Spleen (tissue), 11 donors: ENCODE measurements at regions not wholly inside any gene's neighbourhood (a gene's known extent, or its start where the extent isn't known, plus 50 kb on each side); places are given as distances from the start of the nearest gene placed in this dataset.

ENCODE experiments used
- DNase-seq: peaks from one replicate; pipeline ENCODE4 v3.0.0-alpha.2; 2020
- H3K27ac ChIP-seq, 8 donors: fragments of 200-600 bp; sonication (generic) in 7 of 8; 1 replicate in 4 of 8; 2 replicates in 4 of 8; pipeline versions ENCODE4 v1.5.0 to v1.8.0; 2016 to 2021; ENCODE audit warnings: inconsistent platforms in 4 of 8, mild to moderate bottlenecking in 4 of 8, moderate library complexity in 1 of 8
- H3K27me3 ChIP-seq, 7 donors: fragments of 200-600 bp; sonication (generic) in 6 of 7; replicated peaks in 1 of 7; 1 replicate in 4 of 7; 2 replicates in 3 of 7; pipeline versions ENCODE4 v1.5.0 to v1.8.0; 2016 to 2021; ENCODE audit warnings: inconsistent platforms in 3 of 7, mild to moderate bottlenecking in 1 of 7
- H3K36me3 ChIP-seq, 6 donors: fragments of 200-600 bp; sonication (generic) in 5 of 6; 1 replicate in 4 of 6; 2 replicates in 2 of 6; pipeline versions ENCODE4 v1.5.0 to v1.8.0; 2016 to 2021; ENCODE audit warnings: inconsistent platforms in 2 of 6
- H3K4me1 ChIP-seq, 6 donors: fragments of 200-600 bp; sonication (generic) in 5 of 6; 1 replicate in 3 of 6; 2 replicates in 3 of 6; pipeline versions ENCODE4 v1.5.0 to v1.8.0; 2016 to 2021; ENCODE audit warnings: inconsistent platforms in 3 of 6
- H3K4me3 ChIP-seq, 8 donors: fragments of 200-600 bp; sonication (generic) in 7 of 8; 1 replicate in 4 of 8; 2 replicates in 4 of 8; pipeline versions ENCODE4 v1.5.0 to v1.8.0; 2016 to 2021; ENCODE audit warnings: inconsistent platforms in 4 of 8, mild to moderate bottlenecking in 4 of 8, moderate library complexity in 2 of 8
- H3K9me3 ChIP-seq, 8 donors: fragments of 200-600 bp; sonication (generic) in 7 of 8; 1 replicate in 4 of 8; 2 replicates in 4 of 8; pipeline versions ENCODE4 v1.5.0 to v1.8.0; 2016 to 2021; ENCODE audit warnings: inconsistent platforms in 4 of 8
- CTCF ChIP-seq, 11 experiments: fragments of 200-600 bp in 7 of 11; fragments of 450-650 bp in 4 of 11; sonication (generic) in 4 of 11; IDR thresholded peaks in 8 of 11; conservative IDR thresholded peaks in 3 of 11; 1 replicate in 7 of 11; 2 replicates in 4 of 11; pipeline versions ENCODE4 v1.4.0 to v1.8.0; 2016 to 2021; ENCODE audit warnings: antibody characterized with exemption in 11 of 11, inconsistent platforms in 4 of 11, mild to moderate bottlenecking in 1 of 11
- POLR2A ChIP-seq, 3 donors: fragments of 450-650 bp; IDR thresholded peaks; one replicate each; pipeline ENCODE4 v1.5.1; 2017; ENCODE audit warnings: antibody characterized with exemption in 3 of 3, mild to moderate bottlenecking in 1 of 3
- POLR2AphosphoS5 ChIP-seq, 3 donors: sonication (generic); formaldehyde crosslinking; IDR thresholded peaks; one replicate each; pipeline ENCODE4 v1.5.1; 2017; ENCODE audit warnings: antibody characterized with exemption in 3 of 3
- WGBS, 5 donors: extraction: QIAGEN DNeasy Blood & Tissue Kit in 3 of 5; methylation state at CpG; one replicate each; pipeline versions ENCODE4 v1.1.5 to v1.1.7; 2013 to 2018; 5-methylcytosine and 5-hydroxymethylcytosine counted together
- intact Hi-C: fragments of 100-400 bp; cut with DNase I; formaldehyde crosslinking; loops from one replicate; pipeline ENCODE4 v1.15.0; 2023; ENCODE audit warnings: low total_unique reads
- donor health status: healthy with polysubstance abuse.
- donor health status: DM: no; HTN: no; CAD: no; lungs with moderate emphysema.
- donor health status: DM: no; HTN: no; CAD: no.
- donor health status: Bipolar disorder and iron deficiency.
- donor health status: healthy.
- donor health status: DM: no; HTN: no; CAD: no.
- donor health status: DM: yes; HTN: yes; CAD: no.

DNA sequence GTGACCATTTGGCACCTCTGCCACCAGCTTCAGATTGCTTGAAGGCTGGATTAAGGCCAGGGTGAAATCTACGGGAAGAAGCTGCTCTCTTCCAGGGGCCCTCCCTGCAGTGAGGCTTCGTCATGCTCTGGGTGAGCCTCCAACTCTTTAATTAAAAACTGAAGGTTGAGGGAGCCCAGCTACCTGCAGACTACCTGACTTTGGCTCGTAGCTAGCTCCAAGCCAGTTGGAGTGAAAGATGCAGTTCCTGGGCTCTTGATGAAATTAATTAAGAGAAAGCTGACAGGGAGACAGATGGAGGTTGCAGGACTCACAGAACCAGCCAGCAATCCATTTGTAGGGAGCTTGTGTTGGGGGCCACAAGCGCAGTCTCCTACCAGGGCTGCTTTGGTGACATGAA, 168.5 kb upstream of the SFSWAP start:
- 70 to 94% (median 88%) methylated on average over 4 of the region's 4 CpGs for WGBS, 5 donors
- peaks cover 0 to 32% (median 0%) of the 10 kb centered on the region in 7 donors for H3K27me3 ChIP-seq
- no peak overlapping the region for H3K4me3 ChIP-seq
- H3K9me3 ChIP-seq, result no peaks in the 10 kb centered on the region
- intact Hi-C loops, result no loop called here
- DNase-seq, result no peak
- no peak overlapping the region for H3K27ac ChIP-seq
- peaks cover 0 to 9% (median 4%) of the 10 kb centered on the region in 6 donors for H3K4me1 ChIP-seq
- no peak for TF ChIP-seq POLR2AphosphoS5 (IDR thresholded peaks at IDR 0.05)
- no peak for TF ChIP-seq POLR2A (IDR thresholded peaks at IDR 0.05)
- no peak for TF ChIP-seq CTCF (IDR thresholded peaks at IDR 0.05 in 8 of 11, conservative IDR thresholded peaks at IDR 0.05 in 3 of 11)
- H3K36me3 ChIP-seq, result no peaks in the 10 kb centered on the region

- H3K4me3 ChIP-seq, result no peak overlapping the region
- peaks cover 0 to 35% (median 0%) of the 10 kb centered on the region in 7 donors for H3K27me3 ChIP-seq
- DNase-seq, result no peak
- no peaks in the 10 kb centered on the region for H3K36me3 ChIP-seq
- TF ChIP-seq POLR2AphosphoS5 (IDR thresholded peaks at IDR 0.05) (no peak), CTCF (IDR thresholded peaks at IDR 0.05 in 8 of 11, conservative IDR thresholded peaks at IDR 0.05 in 3 of 11) (no peak), POLR2A (IDR thresholded peaks at IDR 0.05) (no peak)
- intact Hi-C loops, result no loop called here
- H3K9me3 ChIP-seq, result no peaks in the 10 kb centered on the region
- peaks cover 0 to 2% (median 0%) of the 10 kb centered on the region in 6 donors for H3K4me1 ChIP-seq
- no peak overlapping the region for H3K27ac ChIP-seq
- WGBS, 5 donors, result 80 to 96% (median 94%) methylated on average over 5 of the region's 5 CpGs
These were observed 167.8 kb upstream of the SFSWAP start for GRCh38 chr12:131543040-131543439.

GRCh38 chr12:131547555-131547954, 163.3 kb upstream of the SFSWAP start:
- Histone ChIP-seq H3K4me3 (no peak overlapping the region), H3K9me3 (no peaks in the 10 kb centered on the region), H3K4me1 (no peaks in the 10 kb centered on the region), H3K27me3 (peaks cover 0 to 35% (median 0%) of the 10 kb centered on the region in 7 donors), H3K27ac (no peak overlapping the region), H3K36me3 (no peaks in the 10 kb centered on the region)
- WGBS, 5 donors, result 63 to 74% (median 70%) methylated on average over 6 of the region's 6 CpGs
- TF ChIP-seq POLR2AphosphoS5 (IDR thresholded peaks at IDR 0.05), result no peak
- TF ChIP-seq CTCF (IDR thresholded peaks at IDR 0.05 in 8 of 11, conservative IDR thresholded peaks at IDR 0.05 in 3 of 11), result no peak
- no peak for TF ChIP-seq POLR2A (IDR thresholded peaks at IDR 0.05)
- intact Hi-C loops, result no loop called here
- DNase-seq, result no peak

GRCh38 chr12:131550121-131550520, 160.8 kb upstream of the SFSWAP start:
- Histone ChIP-seq H3K4me3 (no peak overlapping the region), H3K9me3 (no peaks in the 10 kb centered on the region), H3K27ac (no peak overlapping the region), H3K4me1 (no peaks in the 10 kb centered on the region), H3K27me3 (peaks cover 0 to 36% (median 0%) of the 10 kb centered on the region in 7 donors), H3K36me3 (no peaks in the 10 kb centered on the region)
- TF ChIP-seq POLR2A (IDR thresholded peaks at IDR 0.05), result no peak
- no peak for TF ChIP-seq CTCF (IDR thresholded peaks at IDR 0.05 in 8 of 11, conservative IDR thresholded peaks at IDR 0.05 in 3 of 11)
- TF ChIP-seq POLR2AphosphoS5 (IDR thresholded peaks at IDR 0.05), result no peak
- DNase-seq, result no peak
- WGBS, 5 donors, result 38 to 54% (median 50%) methylated on average over 5 of the region's 5 CpGs
- intact Hi-C loops, result no loop called here
